ENCODE measurements at regions not wholly inside any gene's neighbourhood (a gene's known extent, or its start where the extent isn't known, plus 50 kb on each side); places are given as distances from the start of the nearest gene placed in this dataset.

DNA sequence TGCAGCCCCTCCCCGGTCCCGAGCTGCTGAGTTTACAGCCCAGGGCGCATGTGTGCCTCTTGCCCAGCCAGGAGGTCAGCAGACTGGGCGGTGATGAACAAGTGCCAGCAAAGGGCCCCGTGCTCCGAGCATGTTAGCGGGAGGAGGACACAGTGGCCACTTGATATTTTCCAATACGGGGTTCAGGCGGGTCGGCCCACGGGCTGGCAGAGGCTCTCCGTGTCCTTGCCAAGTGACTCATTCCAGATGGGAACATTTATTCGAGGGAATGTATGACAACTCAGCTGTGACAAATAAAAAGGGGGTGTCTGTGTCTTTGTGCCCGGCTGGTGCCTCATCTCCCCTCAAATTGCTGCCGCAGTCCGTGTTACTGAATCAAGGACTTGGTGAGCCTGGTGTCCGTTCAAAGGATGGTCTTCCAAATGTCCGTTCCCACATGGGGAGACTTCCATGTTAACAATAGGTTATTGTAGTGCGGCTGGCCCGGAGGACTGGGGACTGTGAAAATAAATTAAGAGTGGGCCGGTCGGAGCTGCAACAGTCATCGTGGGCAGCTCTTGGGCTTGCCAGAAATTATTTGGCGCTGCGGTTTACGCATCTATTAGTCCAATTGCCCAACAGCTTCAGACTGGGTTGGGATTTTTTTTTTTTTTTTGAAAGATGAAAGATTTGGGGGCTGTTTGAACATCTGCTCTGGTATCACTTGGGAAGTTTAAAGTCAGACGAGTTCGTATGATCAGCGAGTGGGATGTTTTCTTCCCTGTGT, 174.0 kb upstream of the CIBAR2 start:
- no peak for TF ChIP-seq POLR2A (IDR thresholded peaks at IDR 0.05; ENCODE audit: low read depth, low read length)
- no peak for TF ChIP-seq POLR2AphosphoS5 (IDR thresholded peaks at IDR 0.05; ENCODE audit: low read depth, low read length)

Measured in GM12891 (cell line).